Esophagus squamous epithelium (tissue), 4 donors: ENCODE measurements at regions not wholly inside any gene's neighbourhood (a gene's known extent, or its start where the extent isn't known, plus 50 kb on each side); places are given as distances from the start of the nearest gene placed in this dataset.

Source experiments
- POLR2A ChIP-seq, 4 donors: fragments of 450-650 bp; IDR thresholded peaks; one replicate each; pipeline ENCODE4 v1.6.1; 2017; ENCODE audit warnings: antibody characterized with exemption in 4 of 4, mild to moderate bottlenecking in 4 of 4, moderate library complexity in 3 of 4
- TF ChIP-seq, protein P1 (sequence below), 6 experiments: fragments of 450-650 bp in 4 of 6; fragments of 200-600 bp in 2 of 6; sonication (generic) in 2 of 6; IDR thresholded peaks; one replicate each; pipeline ENCODE4 v1.5.1; 2016 to 2019; ENCODE audit warnings: antibody characterized with exemption in 6 of 6, mild to moderate bottlenecking in 4 of 6, moderate library complexity in 4 of 6

- TF ChIP-seq POLR2A (IDR thresholded peaks at IDR 0.05): no peak
- TF ChIP-seq, protein P1, sequence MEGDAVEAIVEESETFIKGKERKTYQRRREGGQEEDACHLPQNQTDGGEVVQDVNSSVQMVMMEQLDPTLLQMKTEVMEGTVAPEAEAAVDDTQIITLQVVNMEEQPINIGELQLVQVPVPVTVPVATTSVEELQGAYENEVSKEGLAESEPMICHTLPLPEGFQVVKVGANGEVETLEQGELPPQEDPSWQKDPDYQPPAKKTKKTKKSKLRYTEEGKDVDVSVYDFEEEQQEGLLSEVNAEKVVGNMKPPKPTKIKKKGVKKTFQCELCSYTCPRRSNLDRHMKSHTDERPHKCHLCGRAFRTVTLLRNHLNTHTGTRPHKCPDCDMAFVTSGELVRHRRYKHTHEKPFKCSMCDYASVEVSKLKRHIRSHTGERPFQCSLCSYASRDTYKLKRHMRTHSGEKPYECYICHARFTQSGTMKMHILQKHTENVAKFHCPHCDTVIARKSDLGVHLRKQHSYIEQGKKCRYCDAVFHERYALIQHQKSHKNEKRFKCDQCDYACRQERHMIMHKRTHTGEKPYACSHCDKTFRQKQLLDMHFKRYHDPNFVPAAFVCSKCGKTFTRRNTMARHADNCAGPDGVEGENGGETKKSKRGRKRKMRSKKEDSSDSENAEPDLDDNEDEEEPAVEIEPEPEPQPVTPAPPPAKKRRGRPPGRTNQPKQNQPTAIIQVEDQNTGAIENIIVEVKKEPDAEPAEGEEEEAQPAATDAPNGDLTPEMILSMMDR (IDR thresholded peaks at IDR 0.05): no peak
These were observed 507.6 kb downstream of the NPHP4 start for GRCh38 chr1:5484451-5485165.
